Esophagus squamous epithelium (tissue), 4 donors: ENCODE measurements at regions not wholly inside any gene's neighbourhood (a gene's known extent, or its start where the extent isn't known, plus 50 kb on each side); places are given as distances from the start of the nearest gene placed in this dataset.

Experiments used
- POLR2A ChIP-seq, 4 donors: fragments of 450-650 bp; IDR thresholded peaks; one replicate each; pipeline ENCODE4 v1.6.1; 2017; ENCODE audit warnings: antibody characterized with exemption in 4 of 4, mild to moderate bottlenecking in 4 of 4, moderate library complexity in 3 of 4
- TF ChIP-seq, protein P1 (sequence below), 6 experiments: fragments of 450-650 bp in 4 of 6; fragments of 200-600 bp in 2 of 6; sonication (generic) in 2 of 6; IDR thresholded peaks; one replicate each; pipeline ENCODE4 v1.5.1; 2016 to 2019; ENCODE audit warnings: antibody characterized with exemption in 6 of 6, mild to moderate bottlenecking in 4 of 6, moderate library complexity in 4 of 6

DNA sequence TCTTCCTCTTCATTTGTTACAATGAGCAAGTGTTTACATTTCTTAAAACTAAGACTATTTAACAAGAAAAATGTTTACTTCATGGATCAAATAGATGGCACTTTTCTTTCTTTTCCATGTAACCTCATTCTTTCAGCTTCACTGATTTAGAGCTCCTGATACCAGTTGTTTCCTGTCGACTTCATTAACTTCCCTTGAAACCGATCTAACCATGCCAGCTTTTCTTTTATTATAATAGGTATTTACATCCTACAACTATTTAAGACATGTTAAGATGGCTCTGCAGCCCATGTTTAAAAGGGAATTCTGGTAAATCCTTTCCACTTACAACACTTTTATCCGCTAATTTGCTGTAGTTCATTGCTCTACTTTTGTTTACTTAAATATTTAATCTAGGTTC, 107.3 kb upstream of the DCN start:
- TF ChIP-seq, protein P1, sequence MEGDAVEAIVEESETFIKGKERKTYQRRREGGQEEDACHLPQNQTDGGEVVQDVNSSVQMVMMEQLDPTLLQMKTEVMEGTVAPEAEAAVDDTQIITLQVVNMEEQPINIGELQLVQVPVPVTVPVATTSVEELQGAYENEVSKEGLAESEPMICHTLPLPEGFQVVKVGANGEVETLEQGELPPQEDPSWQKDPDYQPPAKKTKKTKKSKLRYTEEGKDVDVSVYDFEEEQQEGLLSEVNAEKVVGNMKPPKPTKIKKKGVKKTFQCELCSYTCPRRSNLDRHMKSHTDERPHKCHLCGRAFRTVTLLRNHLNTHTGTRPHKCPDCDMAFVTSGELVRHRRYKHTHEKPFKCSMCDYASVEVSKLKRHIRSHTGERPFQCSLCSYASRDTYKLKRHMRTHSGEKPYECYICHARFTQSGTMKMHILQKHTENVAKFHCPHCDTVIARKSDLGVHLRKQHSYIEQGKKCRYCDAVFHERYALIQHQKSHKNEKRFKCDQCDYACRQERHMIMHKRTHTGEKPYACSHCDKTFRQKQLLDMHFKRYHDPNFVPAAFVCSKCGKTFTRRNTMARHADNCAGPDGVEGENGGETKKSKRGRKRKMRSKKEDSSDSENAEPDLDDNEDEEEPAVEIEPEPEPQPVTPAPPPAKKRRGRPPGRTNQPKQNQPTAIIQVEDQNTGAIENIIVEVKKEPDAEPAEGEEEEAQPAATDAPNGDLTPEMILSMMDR (IDR thresholded peaks at IDR 0.05): no peak
- no peak for TF ChIP-seq POLR2A (IDR thresholded peaks at IDR 0.05)
